ENCODE measurements at regions not wholly inside any gene's neighbourhood (a gene's known extent, or its start where the extent isn't known, plus 50 kb on each side); places are given as distances from the start of the nearest gene placed in this dataset.

DNA sequence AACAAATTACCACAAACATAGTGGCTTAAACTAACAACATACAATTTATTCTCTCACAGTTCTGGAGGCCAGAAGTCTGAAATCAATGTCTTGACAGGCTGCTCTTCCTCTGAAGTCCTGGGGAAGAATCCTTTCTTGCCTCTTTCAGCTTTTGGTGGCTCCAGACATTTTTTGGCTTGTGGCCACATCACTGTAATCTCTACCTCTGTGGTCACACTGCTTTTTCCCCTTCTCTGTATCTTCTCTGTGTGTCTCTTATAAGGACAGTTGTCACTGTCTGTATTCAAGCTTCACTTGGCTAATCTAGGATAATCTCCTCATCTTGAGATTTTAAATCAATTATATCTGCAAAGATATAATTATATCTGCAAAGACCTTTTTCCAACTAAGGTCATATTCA is 80.3 kb upstream of the ABHD2 start:
- TF ChIP-seq, protein P1, sequence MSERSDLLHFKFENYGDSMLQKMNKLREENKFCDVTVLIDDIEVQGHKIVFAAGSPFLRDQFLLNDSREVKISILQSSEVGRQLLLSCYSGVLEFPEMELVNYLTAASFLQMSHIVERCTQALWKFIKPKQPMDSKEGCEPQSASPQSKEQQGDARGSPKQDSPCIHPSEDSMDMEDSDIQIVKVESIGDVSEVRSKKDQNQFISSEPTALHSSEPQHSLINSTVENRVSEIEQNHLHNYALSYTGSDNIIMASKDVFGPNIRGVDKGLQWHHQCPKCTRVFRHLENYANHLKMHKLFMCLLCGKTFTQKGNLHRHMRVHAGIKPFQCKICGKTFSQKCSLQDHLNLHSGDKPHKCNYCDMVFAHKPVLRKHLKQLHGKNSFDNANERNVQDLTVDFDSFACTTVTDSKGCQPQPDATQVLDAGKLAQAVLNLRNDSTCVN (tag by site-specific recombination; optimal IDR thresholded peaks at IDR 0.05) = no peak
- TF ChIP-seq, protein P2, sequence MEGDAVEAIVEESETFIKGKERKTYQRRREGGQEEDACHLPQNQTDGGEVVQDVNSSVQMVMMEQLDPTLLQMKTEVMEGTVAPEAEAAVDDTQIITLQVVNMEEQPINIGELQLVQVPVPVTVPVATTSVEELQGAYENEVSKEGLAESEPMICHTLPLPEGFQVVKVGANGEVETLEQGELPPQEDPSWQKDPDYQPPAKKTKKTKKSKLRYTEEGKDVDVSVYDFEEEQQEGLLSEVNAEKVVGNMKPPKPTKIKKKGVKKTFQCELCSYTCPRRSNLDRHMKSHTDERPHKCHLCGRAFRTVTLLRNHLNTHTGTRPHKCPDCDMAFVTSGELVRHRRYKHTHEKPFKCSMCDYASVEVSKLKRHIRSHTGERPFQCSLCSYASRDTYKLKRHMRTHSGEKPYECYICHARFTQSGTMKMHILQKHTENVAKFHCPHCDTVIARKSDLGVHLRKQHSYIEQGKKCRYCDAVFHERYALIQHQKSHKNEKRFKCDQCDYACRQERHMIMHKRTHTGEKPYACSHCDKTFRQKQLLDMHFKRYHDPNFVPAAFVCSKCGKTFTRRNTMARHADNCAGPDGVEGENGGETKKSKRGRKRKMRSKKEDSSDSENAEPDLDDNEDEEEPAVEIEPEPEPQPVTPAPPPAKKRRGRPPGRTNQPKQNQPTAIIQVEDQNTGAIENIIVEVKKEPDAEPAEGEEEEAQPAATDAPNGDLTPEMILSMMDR (tag by site-specific recombination; IDR thresholded peaks at IDR 0.05) = no peak
- TF ChIP-seq ZFP41 (tag by site-specific recombination; IDR thresholded peaks at IDR 0.05; ENCODE audit: borderline replicate concordance) (no peak), KLF10 (tag by site-specific recombination; IDR thresholded peaks at IDR 0.05) (no peak)

All from HEK293 (cell line).